ENCODE measurements at regions not wholly inside any gene's neighbourhood (a gene's known extent, or its start where the extent isn't known, plus 50 kb on each side); places are given as distances from the start of the nearest gene placed in this dataset.
"Not testable (repeated sequence)": the region's sequence is repeated elsewhere in the genome, so short reads cannot be mapped to it uniquely, and the experiment has no call there.

DNA sequence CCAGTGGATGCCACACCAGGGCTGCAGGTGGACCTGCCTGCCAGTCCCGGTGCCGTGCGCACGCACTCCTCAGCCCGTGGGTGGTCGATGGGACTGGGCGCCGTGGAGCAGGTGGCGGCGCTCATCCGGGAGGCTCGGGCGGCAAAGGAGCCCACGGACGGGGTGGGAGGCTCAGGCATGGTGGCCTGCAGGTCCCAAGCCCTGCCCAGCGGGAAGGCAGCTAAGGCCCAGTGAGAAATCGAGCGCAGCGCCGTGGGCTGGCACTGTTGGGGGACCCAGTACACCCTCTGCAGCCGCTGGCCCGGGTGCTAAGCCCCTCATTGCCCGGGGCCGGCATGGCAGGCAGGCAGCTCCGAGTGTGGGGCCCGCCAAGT lies 1171.8 kb upstream of the B3GALT2 start:
- no peaks in the 10 kb centered on the region for H3K27me3 ChIP-seq (ENCODE audit: insufficient read depth, poor library complexity, severe bottlenecking)
- no peak for TF ChIP-seq POLR2AphosphoS5 (IDR thresholded peaks at IDR 0.05; ENCODE audit: low read depth)
- TF ChIP-seq GABPA (IDR thresholded peaks at IDR 0.05; ENCODE audit: low read depth): no peak
- TF ChIP-seq, protein P1, sequence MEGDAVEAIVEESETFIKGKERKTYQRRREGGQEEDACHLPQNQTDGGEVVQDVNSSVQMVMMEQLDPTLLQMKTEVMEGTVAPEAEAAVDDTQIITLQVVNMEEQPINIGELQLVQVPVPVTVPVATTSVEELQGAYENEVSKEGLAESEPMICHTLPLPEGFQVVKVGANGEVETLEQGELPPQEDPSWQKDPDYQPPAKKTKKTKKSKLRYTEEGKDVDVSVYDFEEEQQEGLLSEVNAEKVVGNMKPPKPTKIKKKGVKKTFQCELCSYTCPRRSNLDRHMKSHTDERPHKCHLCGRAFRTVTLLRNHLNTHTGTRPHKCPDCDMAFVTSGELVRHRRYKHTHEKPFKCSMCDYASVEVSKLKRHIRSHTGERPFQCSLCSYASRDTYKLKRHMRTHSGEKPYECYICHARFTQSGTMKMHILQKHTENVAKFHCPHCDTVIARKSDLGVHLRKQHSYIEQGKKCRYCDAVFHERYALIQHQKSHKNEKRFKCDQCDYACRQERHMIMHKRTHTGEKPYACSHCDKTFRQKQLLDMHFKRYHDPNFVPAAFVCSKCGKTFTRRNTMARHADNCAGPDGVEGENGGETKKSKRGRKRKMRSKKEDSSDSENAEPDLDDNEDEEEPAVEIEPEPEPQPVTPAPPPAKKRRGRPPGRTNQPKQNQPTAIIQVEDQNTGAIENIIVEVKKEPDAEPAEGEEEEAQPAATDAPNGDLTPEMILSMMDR (IDR thresholded peaks at IDR 0.05; ENCODE audit: insufficient read depth, low read length): no peak
- TF ChIP-seq SPI1 (IDR thresholded peaks at IDR 0.05; ENCODE audit: borderline replicate concordance, low read depth): no peak
- TF ChIP-seq, protein P2, sequence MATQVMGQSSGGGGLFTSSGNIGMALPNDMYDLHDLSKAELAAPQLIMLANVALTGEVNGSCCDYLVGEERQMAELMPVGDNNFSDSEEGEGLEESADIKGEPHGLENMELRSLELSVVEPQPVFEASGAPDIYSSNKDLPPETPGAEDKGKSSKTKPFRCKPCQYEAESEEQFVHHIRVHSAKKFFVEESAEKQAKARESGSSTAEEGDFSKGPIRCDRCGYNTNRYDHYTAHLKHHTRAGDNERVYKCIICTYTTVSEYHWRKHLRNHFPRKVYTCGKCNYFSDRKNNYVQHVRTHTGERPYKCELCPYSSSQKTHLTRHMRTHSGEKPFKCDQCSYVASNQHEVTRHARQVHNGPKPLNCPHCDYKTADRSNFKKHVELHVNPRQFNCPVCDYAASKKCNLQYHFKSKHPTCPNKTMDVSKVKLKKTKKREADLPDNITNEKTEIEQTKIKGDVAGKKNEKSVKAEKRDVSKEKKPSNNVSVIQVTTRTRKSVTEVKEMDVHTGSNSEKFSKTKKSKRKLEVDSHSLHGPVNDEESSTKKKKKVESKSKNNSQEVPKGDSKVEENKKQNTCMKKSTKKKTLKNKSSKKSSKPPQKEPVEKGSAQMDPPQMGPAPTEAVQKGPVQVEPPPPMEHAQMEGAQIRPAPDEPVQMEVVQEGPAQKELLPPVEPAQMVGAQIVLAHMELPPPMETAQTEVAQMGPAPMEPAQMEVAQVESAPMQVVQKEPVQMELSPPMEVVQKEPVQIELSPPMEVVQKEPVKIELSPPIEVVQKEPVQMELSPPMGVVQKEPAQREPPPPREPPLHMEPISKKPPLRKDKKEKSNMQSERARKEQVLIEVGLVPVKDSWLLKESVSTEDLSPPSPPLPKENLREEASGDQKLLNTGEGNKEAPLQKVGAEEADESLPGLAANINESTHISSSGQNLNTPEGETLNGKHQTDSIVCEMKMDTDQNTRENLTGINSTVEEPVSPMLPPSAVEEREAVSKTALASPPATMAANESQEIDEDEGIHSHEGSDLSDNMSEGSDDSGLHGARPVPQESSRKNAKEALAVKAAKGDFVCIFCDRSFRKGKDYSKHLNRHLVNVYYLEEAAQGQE (IDR thresholded peaks at IDR 0.05; ENCODE audit: insufficient replicate concordance, low read depth): no peak
- DNase-seq (ENCODE audit: low read depth in 1 of 2, low spot score in 1 of 2): no peak
- H3K27ac ChIP-seq (replicated peaks): no peak overlapping the region
- no peak overlapping the region for H3K4me3 ChIP-seq (replicated peaks; ENCODE audit: insufficient read depth, low read length)

DNA sequence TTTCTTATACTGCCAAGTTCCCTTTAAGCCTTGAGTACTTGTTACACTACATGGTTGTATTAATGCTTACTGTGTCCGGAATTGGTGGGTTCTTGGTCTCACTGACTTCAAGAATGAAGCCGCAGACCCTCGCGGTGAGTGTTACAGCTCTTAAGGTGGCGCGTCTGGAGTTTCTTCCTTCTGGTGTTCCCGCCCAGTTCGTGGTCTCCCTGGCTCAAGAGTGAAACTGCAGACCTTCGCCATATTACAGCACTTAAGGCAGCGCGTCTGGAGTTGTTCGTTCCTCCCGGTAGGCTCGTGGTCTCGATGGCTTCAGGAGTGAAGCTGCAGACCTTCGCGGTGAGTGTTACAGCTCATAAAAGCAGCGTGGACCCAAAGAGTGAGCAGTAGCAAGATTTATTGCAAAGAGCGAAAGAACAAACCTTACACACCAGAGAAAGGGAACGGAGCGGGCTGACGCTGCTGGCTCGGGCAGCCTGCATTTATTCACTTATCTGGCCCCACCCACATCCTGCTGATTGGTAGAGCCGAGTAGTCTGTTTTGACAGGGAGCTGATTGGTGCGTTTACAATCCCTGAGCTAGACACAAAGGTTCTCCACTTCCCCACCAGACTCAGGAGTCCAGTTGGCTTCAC lies 1171.3 kb upstream of the B3GALT2 start:
- not testable (repeated sequence) for H3K27ac ChIP-seq (replicated peaks); H3K4me3 ChIP-seq (replicated peaks; ENCODE audit: insufficient read depth, low read length); H3K27me3 ChIP-seq (ENCODE audit: insufficient read depth, poor library complexity, severe bottlenecking); DNase-seq (ENCODE audit: low read depth in 1 of 2, low spot score in 1 of 2)

DNA sequence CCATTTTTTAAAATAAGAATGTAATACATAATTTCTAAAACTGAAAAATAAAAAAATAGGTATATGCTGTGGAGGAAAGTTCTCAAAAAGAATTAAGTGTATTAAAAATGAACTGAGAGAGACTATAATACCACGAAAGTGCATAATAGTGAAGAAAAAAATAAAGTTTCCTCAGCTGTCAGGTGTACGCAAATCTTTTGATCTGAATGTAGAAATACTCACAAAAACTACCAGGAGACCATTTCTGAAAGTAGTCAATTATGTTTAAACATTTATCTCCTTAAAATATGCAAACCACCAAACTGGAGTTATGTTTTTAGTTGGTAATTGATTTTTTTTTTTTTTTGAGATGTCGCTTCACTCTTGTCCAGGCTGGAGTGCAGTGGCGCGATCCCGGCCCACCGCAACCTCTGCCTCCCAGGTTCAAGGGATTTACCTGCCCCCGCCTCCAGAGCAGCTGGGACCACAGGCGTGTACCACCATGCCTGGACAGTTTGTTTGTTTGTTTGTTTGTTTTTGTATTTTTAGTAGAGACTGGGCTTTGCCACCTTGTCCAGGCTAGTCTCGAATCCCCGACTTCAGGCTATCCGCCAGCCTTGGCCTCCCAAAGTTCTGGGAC lies 1169.2 kb upstream of the B3GALT2 start:
- no peak overlapping the region for H3K4me3 ChIP-seq (replicated peaks; ENCODE audit: insufficient read depth, low read length)
- H3K27me3 ChIP-seq (ENCODE audit: insufficient read depth, poor library complexity, severe bottlenecking): no peaks in the 10 kb centered on the region
- H3K27ac ChIP-seq (replicated peaks): no peak overlapping the region
- TF ChIP-seq, protein P2 (IDR thresholded peaks at IDR 0.05; ENCODE audit: insufficient replicate concordance, low read depth): no peak
- no peak for TF ChIP-seq POLR2AphosphoS5 (IDR thresholded peaks at IDR 0.05; ENCODE audit: low read depth)
- no peak for TF ChIP-seq SPI1 (IDR thresholded peaks at IDR 0.05; ENCODE audit: borderline replicate concordance, low read depth)
- no peak for TF ChIP-seq GABPA (IDR thresholded peaks at IDR 0.05; ENCODE audit: low read depth)
- TF ChIP-seq, protein P1 (IDR thresholded peaks at IDR 0.05; ENCODE audit: insufficient read depth, low read length): no peak
- DNase-seq (ENCODE audit: low read depth in 1 of 2, low spot score in 1 of 2): no peak

DNA sequence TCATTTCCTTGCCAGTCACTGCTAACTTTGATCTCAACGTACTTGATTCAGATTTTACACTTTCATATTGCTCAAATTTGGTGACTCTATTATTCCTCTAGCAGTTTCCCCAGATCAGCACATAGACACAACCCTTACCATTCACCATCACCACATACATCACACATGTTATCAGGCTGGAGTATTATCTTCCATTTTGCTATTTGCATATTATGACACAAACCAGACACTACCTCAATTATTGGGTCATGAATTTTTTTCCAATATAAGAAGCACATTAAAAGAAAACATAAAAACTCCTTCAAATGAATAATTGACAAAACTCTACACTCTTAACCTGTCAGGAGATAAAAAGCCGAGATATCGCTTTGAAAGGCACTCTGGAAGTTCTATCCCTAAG lies 1166.7 kb upstream of the B3GALT2 start:
- Histone ChIP-seq H3K27me3 (ENCODE audit: insufficient read depth, poor library complexity, severe bottlenecking) (no peaks in the 10 kb centered on the region), H3K4me3 (replicated peaks; ENCODE audit: insufficient read depth, low read length) (no peak overlapping the region), H3K27ac (replicated peaks) (no peak overlapping the region)
- DNase-seq (ENCODE audit: low read depth in 1 of 2, low spot score in 1 of 2): no peak
- TF ChIP-seq, protein P1 (IDR thresholded peaks at IDR 0.05; ENCODE audit: insufficient read depth, low read length): no peak
- TF ChIP-seq POLR2AphosphoS5 (IDR thresholded peaks at IDR 0.05; ENCODE audit: low read depth): no peak

Measured in HL-60 (cell line).